A549 (cell line): ENCODE measurements at regions not wholly inside any gene's neighbourhood (a gene's known extent, or its start where the extent isn't known, plus 50 kb on each side); places are given as distances from the start of the nearest gene placed in this dataset.

Experiments
- ATAC-seq, 2 experiments: fragments of 200-7000 bp in 1 of 2; fragments of >200 bp in 1 of 2; cut with Nextera tagmentation in 1 of 2; cut with Tn5 transposase in 1 of 2; 3 replicates each; pipeline versions ENCODE4 v1.8.0 to v1.9.1; 2018 to 2020; ENCODE audit warnings: mild to moderate bottlenecking in 1 of 2, moderate library complexity in 1 of 2
- CTCF ChIA-PET: fragments of 300-600 bp; sonication (Branson Sonifier 250); formaldehyde crosslinking; extraction: SDS; loops from one replicate; lab custom pipeline; 2021; ENCODE audit warnings: antibody characterized with exemption, inconsistent platforms; lab: Yijun Ruan, JAX
- POLR2A ChIA-PET: fragments of 350-600 bp; formaldehyde crosslinking; extraction: SDS; loops from one replicate; lab custom pipeline; 2021; ENCODE audit warnings: antibody characterized with exemption, inconsistent platforms; lab: Yijun Ruan, JAX
- DNase-seq, 2 experiments: peaks; one replicate each; pipeline versions ENCODE4 v3.0.0 to v3.0.0-alpha.2; 2011 to 2016; ENCODE audit warnings: low read depth in 1 of 2, low spot score in 1 of 2
- FAIRE-seq: peaks from 2 replicates; lab custom pipeline; 2011; peaks lifted over from hg19 to GRCh38; lab: Jason Lieb, UNC
- H3K27ac ChIP-seq, 2 experiments: fragments of >200 bp; sonication (Bioruptor Twin); formaldehyde crosslinking; 3 replicates each; pipeline ENCODE4 v1.5.1; 2016 to 2017
- H3K4me1 ChIP-seq: fragments of >200 bp; sonication (Bioruptor Twin); formaldehyde crosslinking; 3 replicates; pipeline ENCODE4 v1.6.1; 2016
- H3K4me2 ChIP-seq: fragments of >200 bp; sonication (Bioruptor Twin); formaldehyde crosslinking; 3 replicates; pipeline ENCODE4 v1.6.1; 2016
- H3K4me3 ChIP-seq: fragments of >200 bp; sonication (Bioruptor Twin); formaldehyde crosslinking; 3 replicates; pipeline ENCODE4 v1.5.1; 2016
- H3K9me3 ChIP-seq: fragments of >200 bp; sonication (Bioruptor Twin); formaldehyde crosslinking; 3 replicates; pipeline ENCODE4 v1.6.1; 2016
- ATOH8 ChIP-seq: fragments of 250-450 bp; sonication (Bioruptor Pico); IDR thresholded peaks from 2 replicates; pipeline ENCODE4 v1.5.0; 2020; ENCODE audit warnings: low read depth, mild to moderate bottlenecking, moderate library complexity
- BHLHE40 ChIP-seq: IDR thresholded peaks from 2 replicates; pipeline ENCODE4 v1.6.1; 2012; ENCODE audit warnings: low read depth, low read length, inconsistent platforms
- CBX8 ChIP-seq: fragments of 200-600 bp; sonication (generic); IDR thresholded peaks from 2 replicates; pipeline ENCODE4 v1.6.1; 2016
- CEBPB ChIP-seq, 2 experiments: fragments of >200 bp in 1 of 2; sonication (Bioruptor Twin) in 1 of 2; formaldehyde crosslinking in 1 of 2; IDR thresholded peaks; 2 replicates each; pipeline ENCODE4 v1.6.1; 2012 to 2016
- CHD2 ChIP-seq: fragments of 150-350 bp; IDR thresholded peaks from 2 replicates; pipeline ENCODE4 v1.6.1; 2014; ENCODE audit warnings: low read length; ENCODE audit not compliant: partially characterized antibody
- E2F6 ChIP-seq: IDR thresholded peaks from 2 replicates; pipeline ENCODE4 v1.6.1; 2012; ENCODE audit warnings: low read depth, borderline replicate concordance
- EHF ChIP-seq: fragments of 250-450 bp; sonication (Bioruptor Pico); IDR thresholded peaks from 2 replicates; pipeline ENCODE4 v1.5.0; 2020; ENCODE audit warnings: mild to moderate bottlenecking
- ELK1 ChIP-seq: fragments of 150-350 bp; IDR thresholded peaks from 2 replicates; pipeline ENCODE4 v1.6.1; 2014; ENCODE audit warnings: low read depth, mild to moderate bottlenecking, low read length
- ESRRA ChIP-seq: fragments of 150-350 bp; IDR thresholded peaks from 2 replicates; pipeline ENCODE4 v1.6.1; 2014; ENCODE audit warnings: mild to moderate bottlenecking, low read length, borderline replicate concordance
- FOSL2 ChIP-seq, 2 experiments: fragments of 450-650 bp in 1 of 2; fragments of >200 bp in 1 of 2; sonication (Bioruptor Twin) in 1 of 2; formaldehyde crosslinking; IDR thresholded peaks; 2 replicates each; pipeline versions ENCODE4 v1.5.0 to v1.6.1; 2016 to 2020; ENCODE audit warnings: mild to moderate bottlenecking in 1 of 2, moderate library complexity in 1 of 2
- GATA3 ChIP-seq: IDR thresholded peaks from 2 replicates; pipeline ENCODE4 v1.6.1; 2012; ENCODE audit warnings: borderline replicate concordance
- HEYL ChIP-seq: fragments of 250-450 bp; sonication (Bioruptor Pico); IDR thresholded peaks from 2 replicates; pipeline ENCODE4 v1.8.0; 2021; ENCODE audit warnings: mild to moderate bottlenecking, moderate library complexity
- HOXA7 ChIP-seq: fragments of 250-450 bp; sonication (Bioruptor Pico); IDR thresholded peaks from 2 replicates; pipeline ENCODE4 v1.5.0; 2020; ENCODE audit warnings: mild to moderate bottlenecking, moderate library complexity
- JUN ChIP-seq, 2 experiments: fragments of >200 bp; sonication (Bioruptor Twin); formaldehyde crosslinking; IDR thresholded peaks; 2 replicates in 1 of 2; 3 replicates in 1 of 2; pipeline ENCODE4 v1.6.1; 2016 to 2017
- KDM1A ChIP-seq: fragments of 200-600 bp; sonication (generic); IDR thresholded peaks from 2 replicates; pipeline ENCODE4 v1.6.1; 2016; ENCODE audit warnings: low read depth, mild to moderate bottlenecking
- NR3C1 ChIP-seq: fragments of >200 bp; sonication (Bioruptor Twin); formaldehyde crosslinking; IDR thresholded peaks from 3 replicates; pipeline ENCODE4 v1.6.1; 2017
- PHF8 ChIP-seq: fragments of 200-600 bp; sonication (generic); IDR thresholded peaks from 2 replicates; pipeline ENCODE4 v1.6.1; 2016; ENCODE audit warnings: low read depth, mild to moderate bottlenecking, antibody characterized with exemption, moderate library complexity, borderline replicate concordance
- POLR2AphosphoS2 ChIP-seq: conservative IDR thresholded peaks from 2 replicates; pipeline ENCODE4 v1.6.1; 2012; ENCODE audit warnings: low read length, improper control_type of control experiment, inconsistent platforms
- SMC3 ChIP-seq: fragments of >200 bp; sonication (Bioruptor Twin); formaldehyde crosslinking; IDR thresholded peaks from 3 replicates; pipeline ENCODE4 v1.6.1; 2018; ENCODE audit warnings: inconsistent platforms
- TFCP2L1 ChIP-seq: fragments of 250-450 bp; sonication (Bioruptor Pico); IDR thresholded peaks from 2 replicates; pipeline ENCODE4 v1.5.0; 2021; ENCODE audit warnings: mild to moderate bottlenecking
- USF2 ChIP-seq: fragments of 450-650 bp; IDR thresholded peaks from 2 replicates; pipeline ENCODE4 v1.6.1; 2014; ENCODE audit warnings: antibody characterized with exemption
- ZFP36 ChIP-seq: fragments of 450-650 bp; IDR thresholded peaks from 2 replicates; pipeline ENCODE4 v1.6.1; 2014; ENCODE audit warnings: borderline replicate concordance; ENCODE audit not compliant: partially characterized antibody
- WGBS: methylation state at CpG from one replicate; pipeline ENCODE4 v1.1.6; 2017; ENCODE audit errors: missing lambda C conversion rate; 5-methylcytosine and 5-hydroxymethylcytosine counted together

- H3K27ac ChIP-seq = peak overlapping the region; percentile 91 to 94
- WGBS = 98% methylated on average over 6 of the region's 6 CpGs
- TF ChIP-seq KDM1A (no peak), USF2 (no peak), GATA3 (no peak), BHLHE40 (no peak), NR3C1 (no peak), CEBPB (IDR thresholded peaks at IDR 0.05) (no peak), JUN (IDR thresholded peaks at IDR 0.05) (no peak), EHF (CRISPR knock-in tag) (no peak), PHF8 (no peak), CHD2 (no peak), POLR2AphosphoS2 (no peak), ELK1 (no peak), HEYL (CRISPR knock-in tag) (no peak), ATOH8 (CRISPR knock-in tag) (no peak), HOXA7 (CRISPR knock-in tag) (no peak), E2F6 (no peak)
- ChIA-PET POLR2A (no interaction called here), CTCF (no interaction called here)
- no peak overlapping the region for H3K4me2 ChIP-seq
- H3K4me1 ChIP-seq = peaks cover 84% of the 10 kb centered on the region
- no peaks in the 10 kb centered on the region for H3K9me3 ChIP-seq
- FAIRE-seq = no peak
- no peak overlapping the region for H3K4me3 ChIP-seq
- DNase-seq = no peak
- no peak for ATAC-seq
Observed at GRCh38 chr22:26748845-26749244, 91.5 kb downstream of the MIAT start.

GRCh38 chr22:26751217-26751616, 93.8 kb downstream of the MIAT start:
- ATAC-seq = peak; percentile 74 to 78
- 19% methylated on average over 4 of the region's 5 CpGs for WGBS
- Histone ChIP-seq H3K4me3 (no peak overlapping the region), H3K4me1 (peaks cover 70% of the 10 kb centered on the region), H3K27ac (peak overlapping the region; percentile 82 to 91), H3K9me3 (no peaks in the 10 kb centered on the region), H3K4me2 (peak overlapping the region; percentile 60)
- TF ChIP-seq ESRRA = 0 out of 2 replicates have a peak, but pooled peaks have one; percentile 63
- 0 out of 2 replicates have a peak, but pooled peaks have one; percentile 19 for TF ChIP-seq GATA3
- no peak for TF ChIP-seq CBX8
- TF ChIP-seq NR3C1 = no peak
- FAIRE-seq = no peak
- CTCF ChIA-PET = interaction anchor here (1.1 kb wide), 1 partner anchor 13 kb away, joined by 3 read pairs; no protein-coding TSS in a partner anchor
- POLR2A ChIA-PET = no interaction called here
- DNase-seq = peak; percentile 36 to 87

- H3K27ac ChIP-seq = peak overlapping the region; percentile 82 to 91
- ATAC-seq (peak; percentile 54 to 57; a peak in 2 of 6 replicates), FAIRE-seq (no peak), DNase-seq (peak in 1 of 2 experiments; percentile 32)
- POLR2A ChIA-PET = no interaction called here
- H3K9me3 ChIP-seq = no peaks in the 10 kb centered on the region
- H3K4me1 ChIP-seq = peaks cover 49% of the 10 kb centered on the region
- no peak overlapping the region for H3K4me3 ChIP-seq
- TF ChIP-seq TFCP2L1 (CRISPR knock-in tag) (no peak), ZFP36 (peak; percentile 83), FOSL2 (IDR thresholded peaks at IDR 0.05) (no peak), FOSL2 (CRISPR knock-in tag; IDR thresholded peaks at IDR 0.05) (peak; percentile 27; the same call in 1 of the 2 replicates), POLR2AphosphoS2 (no peak), SMC3 (0 out of 3 replicates have a peak, but pooled peaks have one; percentile 22)
- CTCF ChIA-PET = interaction anchor here (0.6 kb wide), 1 partner anchor 1074 kb away, joined by 4 read pairs; no protein-coding TSS in a partner anchor
- WGBS = 90% methylated on average over 10 of the region's 10 CpGs
- H3K4me2 ChIP-seq = no peak overlapping the region
Observed at GRCh38 chr22:26753125-26753862, 95.9 kb downstream of the MIAT start.
